Astrocyte of the spinal cord (primary cell): ENCODE measurements at regions not wholly inside any gene's neighbourhood (a gene's known extent, or its start where the extent isn't known, plus 50 kb on each side); places are given as distances from the start of the nearest gene placed in this dataset.
"Not testable (repeated sequence)": the region's sequence is repeated elsewhere in the genome, so short reads cannot be mapped to it uniquely, and the experiment has no call there.

Experiments
- DNase-seq: peaks from one replicate; pipeline ENCODE4 v3.0.0; 2011; ENCODE audit warnings: low read depth, low spot score
- H3K4me3 ChIP-seq: 2 replicates; pipeline ENCODE4 v1.5.1; 2011; ENCODE audit warnings: low read depth, mild to moderate bottlenecking, low read length, moderate library complexity
- CTCF ChIP-seq: IDR thresholded peaks from 2 replicates; pipeline ENCODE4 v1.5.1; 2012; ENCODE audit warnings: low read depth, mild to moderate bottlenecking, low read length, inconsistent platforms
- in situ Hi-C: cut with HindIII; loops from 2 replicates; pipeline ENCODE4 v1.10.0; 2017; ENCODE audit warnings: low sequenced_read_pairs

- H3K4me3 ChIP-seq, result no peak overlapping the region
- DNase-seq, result peak; percentile 14
- in situ Hi-C loops, result no loop called here
- peak; percentile 29 for TF ChIP-seq CTCF
These were observed 188.2 kb upstream of the XIRP2 start for GRCh38 chr2:166700079-166700478.

- DNase-seq, result no peak
- in situ Hi-C loops, result no loop called here
- no peak for TF ChIP-seq CTCF
- H3K4me3 ChIP-seq, result no peak overlapping the region
These were observed 193.1 kb upstream of the XIRP2 start for GRCh38 chr2:166695154-166695553.

GRCh38 chr2:166686057-166686456, 192.0 kb upstream of the SCN7A start:
- in situ Hi-C loops, DNase-seq, H3K4me3 ChIP-seq: not testable (repeated sequence)

GRCh38 chr2:166677996-166678395, 183.9 kb upstream of the SCN7A start:
- TF ChIP-seq CTCF, result no peak
- in situ Hi-C loops, result no loop called here
- DNase-seq, result no peak

GRCh38 chr2:166676716-166677115, 182.7 kb upstream of the SCN7A start:
- no peak for TF ChIP-seq CTCF
- no peak for DNase-seq
- in situ Hi-C loops, result no loop called here
- H3K4me3 ChIP-seq, result no peak overlapping the region

More at GRCh38 chr2:166677996-166678395, 183.9 kb upstream of the SCN7A start:
- H3K4me3 ChIP-seq, result no peak overlapping the region

GRCh38 chr2:166675553-166675952, 181.5 kb upstream of the SCN7A start:
- in situ Hi-C loops, result no loop called here
- no peak for TF ChIP-seq CTCF
- H3K4me3 ChIP-seq, result no peak overlapping the region
- no peak for DNase-seq

GRCh38 chr2:166673986-166674385, 179.9 kb upstream of the SCN7A start:
- DNase-seq, result no peak
- no peak overlapping the region for H3K4me3 ChIP-seq
- no peak for TF ChIP-seq CTCF
- in situ Hi-C loops, result no loop called here
